Prostate gland (tissue), 2 donors: ENCODE measurements at regions not wholly inside any gene's neighbourhood (a gene's known extent, or its start where the extent isn't known, plus 50 kb on each side); places are given as distances from the start of the nearest gene placed in this dataset.

ENCODE experiments used
- DNase-seq: peaks from one replicate; pipeline ENCODE4 v3.0.0-alpha.2; 2019; ENCODE audit warnings: low spot score
- H3K27ac ChIP-seq, 2 donors: fragments of 200-600 bp; sonication (generic); 2 replicates each; pipeline ENCODE4 v1.5.1; 2017 to 2019
- H3K27me3 ChIP-seq: fragments of 200-600 bp; sonication (generic); replicated peaks from 2 replicates; pipeline ENCODE4 v1.5.1; 2019; ENCODE audit not compliant: insufficient read depth
- H3K36me3 ChIP-seq, 2 donors: fragments of 200-600 bp; sonication (generic); 1 replicate in 1 of 2; 2 replicates in 1 of 2; pipeline versions ENCODE4 v1.5.1 to v1.8.1; 2017 to 2019
- H3K4me1 ChIP-seq: fragments of 200-600 bp; sonication (generic); replicated peaks from 2 replicates; pipeline ENCODE4 v1.5.1; 2019
- H3K4me3 ChIP-seq, 2 donors: fragments of 200-600 bp; sonication (generic); 2 replicates each; pipeline ENCODE4 v1.5.1; 2017 to 2019
- H3K9me3 ChIP-seq: fragments of 200-600 bp; sonication (generic); 2 replicates; pipeline ENCODE4 v1.5.1; 2017
- POLR2A ChIP-seq: fragments of 450-650 bp; IDR thresholded peaks from one replicate; pipeline ENCODE4 v1.6.1; 2016; ENCODE audit warnings: antibody characterized with exemption, mild to moderate bottlenecking
- POLR2AphosphoS5 ChIP-seq: sonication (generic); formaldehyde crosslinking; IDR thresholded peaks from one replicate; pipeline ENCODE4 v1.6.1; 2017; ENCODE audit warnings: antibody characterized with exemption
- WGBS: methylation state at CpG from one replicate; pipeline ENCODE4 v1.1.5; 2018; 5-methylcytosine and 5-hydroxymethylcytosine counted together
- intact Hi-C: fragments of 100-400 bp; cut with DNase I; formaldehyde crosslinking; loops from one replicate; pipeline ENCODE4 v1.14.2; 2022
- TF ChIP-seq, protein P1 (sequence below), 4 experiments: fragments of 200-600 bp in 2 of 4; fragments of 450-650 bp in 2 of 4; sonication (generic) in 2 of 4; IDR thresholded peaks; 1 replicate in 3 of 4; 2 replicates in 1 of 4; pipeline ENCODE4 v1.5.1; 2016 to 2019; ENCODE audit warnings: antibody characterized with exemption in 4 of 4, mild to moderate bottlenecking in 2 of 4, moderate library complexity in 2 of 4

- intact Hi-C loops, result no loop called here
- no peaks in the 10 kb centered on the region for H3K36me3 ChIP-seq
- no peak overlapping the region for H3K27ac ChIP-seq
- no peaks in the 10 kb centered on the region for H3K27me3 ChIP-seq
- TF ChIP-seq POLR2AphosphoS5, result no peak
- TF ChIP-seq, protein P1, sequence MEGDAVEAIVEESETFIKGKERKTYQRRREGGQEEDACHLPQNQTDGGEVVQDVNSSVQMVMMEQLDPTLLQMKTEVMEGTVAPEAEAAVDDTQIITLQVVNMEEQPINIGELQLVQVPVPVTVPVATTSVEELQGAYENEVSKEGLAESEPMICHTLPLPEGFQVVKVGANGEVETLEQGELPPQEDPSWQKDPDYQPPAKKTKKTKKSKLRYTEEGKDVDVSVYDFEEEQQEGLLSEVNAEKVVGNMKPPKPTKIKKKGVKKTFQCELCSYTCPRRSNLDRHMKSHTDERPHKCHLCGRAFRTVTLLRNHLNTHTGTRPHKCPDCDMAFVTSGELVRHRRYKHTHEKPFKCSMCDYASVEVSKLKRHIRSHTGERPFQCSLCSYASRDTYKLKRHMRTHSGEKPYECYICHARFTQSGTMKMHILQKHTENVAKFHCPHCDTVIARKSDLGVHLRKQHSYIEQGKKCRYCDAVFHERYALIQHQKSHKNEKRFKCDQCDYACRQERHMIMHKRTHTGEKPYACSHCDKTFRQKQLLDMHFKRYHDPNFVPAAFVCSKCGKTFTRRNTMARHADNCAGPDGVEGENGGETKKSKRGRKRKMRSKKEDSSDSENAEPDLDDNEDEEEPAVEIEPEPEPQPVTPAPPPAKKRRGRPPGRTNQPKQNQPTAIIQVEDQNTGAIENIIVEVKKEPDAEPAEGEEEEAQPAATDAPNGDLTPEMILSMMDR (IDR thresholded peaks at IDR 0.05), result no peak
- no peaks in the 10 kb centered on the region for H3K4me1 ChIP-seq
- no peak overlapping the region for H3K4me3 ChIP-seq
- DNase-seq, result no peak
- H3K9me3 ChIP-seq, result no peaks in the 10 kb centered on the region
- WGBS, result 76% methylated on average over 4 of the region's 4 CpGs
These were observed 112.0 kb upstream of the INHBA start for GRCh38 chr7:41814888-41815287.

- 92% methylated on average over 2 of the region's 2 CpGs for WGBS
- TF ChIP-seq, protein P1 (IDR thresholded peaks at IDR 0.05), result no peak
- TF ChIP-seq POLR2A (no peak), POLR2AphosphoS5 (no peak)
- intact Hi-C loops, result no loop called here
These were observed 110.4 kb upstream of the INHBA start for GRCh38 chr7:41813286-41813685.

GRCh38 chr7:41811941-41812340, 109.1 kb upstream of the INHBA start:
- H3K27me3 ChIP-seq, result no peaks in the 10 kb centered on the region
- no peak overlapping the region for H3K27ac ChIP-seq
- no peaks in the 10 kb centered on the region for H3K4me1 ChIP-seq
- TF ChIP-seq POLR2A (no peak), POLR2AphosphoS5 (no peak)
- TF ChIP-seq, protein P1 (IDR thresholded peaks at IDR 0.05), result no peak
- intact Hi-C loops, result no loop called here
- H3K4me3 ChIP-seq, result no peak overlapping the region
- no peaks in the 10 kb centered on the region for H3K36me3 ChIP-seq
- no peaks in the 10 kb centered on the region for H3K9me3 ChIP-seq
- DNase-seq, result no peak

More at GRCh38 chr7:41813286-41813685, 110.4 kb upstream of the INHBA start:
- H3K27ac ChIP-seq, result no peak overlapping the region
- H3K4me3 ChIP-seq, result no peak overlapping the region
- DNase-seq, result no peak
- no peaks in the 10 kb centered on the region for H3K36me3 ChIP-seq
- H3K4me1 ChIP-seq, result no peaks in the 10 kb centered on the region
- H3K27me3 ChIP-seq, result no peaks in the 10 kb centered on the region
- H3K9me3 ChIP-seq, result no peaks in the 10 kb centered on the region

DNA sequence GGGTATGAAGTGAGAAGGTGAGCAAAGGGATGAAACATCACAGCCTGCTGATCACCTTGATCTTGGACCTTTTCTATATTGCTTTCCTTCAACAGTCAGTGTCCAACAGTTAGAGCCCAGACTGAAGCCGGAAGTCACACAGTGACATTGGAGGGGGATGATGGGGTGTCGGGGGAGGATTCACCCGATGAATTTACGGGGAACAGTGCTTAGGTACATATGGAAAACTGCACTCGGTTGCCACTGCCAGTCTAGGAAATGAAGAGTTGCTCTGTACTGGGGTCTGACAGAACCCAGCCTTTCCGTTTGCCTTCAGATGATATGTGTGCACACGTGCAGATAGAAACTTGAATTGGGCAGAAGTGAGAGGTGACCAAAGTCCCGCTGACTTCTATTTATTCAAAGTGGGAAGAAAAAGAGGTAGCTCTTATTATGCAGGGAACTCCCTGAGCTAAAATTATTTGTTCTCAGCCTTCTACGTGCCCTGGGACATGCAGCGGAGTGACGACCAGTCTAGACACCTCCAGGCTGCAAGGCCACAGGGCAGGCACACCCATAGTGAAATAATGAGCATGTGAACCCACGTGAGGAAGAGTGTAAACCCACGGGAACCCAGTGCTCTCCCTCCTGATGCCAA, 107.2 kb upstream of the INHBA start:
- Histone ChIP-seq H3K27me3 (no peaks in the 10 kb centered on the region), H3K4me1 (no peaks in the 10 kb centered on the region), H3K36me3 (no peaks in the 10 kb centered on the region), H3K9me3 (no peaks in the 10 kb centered on the region), H3K4me3 (no peak overlapping the region), H3K27ac (no peak overlapping the region)
- intact Hi-C loops, result no loop called here
- 87% methylated on average over 13 of the region's 13 CpGs for WGBS
- TF ChIP-seq POLR2AphosphoS5 (no peak), POLR2A (no peak)
- TF ChIP-seq, protein P1 (IDR thresholded peaks at IDR 0.05), result no peak
- no peak for DNase-seq

GRCh38 chr7:41809529-41809939, 106.6 kb upstream of the INHBA start:
- TF ChIP-seq POLR2A, result no peak
- no peak for TF ChIP-seq POLR2AphosphoS5
- TF ChIP-seq, protein P1 (IDR thresholded peaks at IDR 0.05), result no peak
- Histone ChIP-seq H3K4me3 (no peak overlapping the region), H3K27me3 (no peaks in the 10 kb centered on the region), H3K4me1 (no peaks in the 10 kb centered on the region), H3K27ac (no peak overlapping the region), H3K36me3 (no peaks in the 10 kb centered on the region), H3K9me3 (no peaks in the 10 kb centered on the region)
- intact Hi-C loops, result no loop called here
- 70% methylated on average over 1 of the region's 1 CpG for WGBS
- no peak for DNase-seq
